ENCODE measurements at regions not wholly inside any gene's neighbourhood (a gene's known extent, or its start where the extent isn't known, plus 50 kb on each side); places are given as distances from the start of the nearest gene placed in this dataset.

- no peak for DNase-seq (ENCODE audit: low spot score)
Observed at GRCh38 chr5:76030343-76030742, 52.8 kb upstream of the SV2C start.

DNA sequence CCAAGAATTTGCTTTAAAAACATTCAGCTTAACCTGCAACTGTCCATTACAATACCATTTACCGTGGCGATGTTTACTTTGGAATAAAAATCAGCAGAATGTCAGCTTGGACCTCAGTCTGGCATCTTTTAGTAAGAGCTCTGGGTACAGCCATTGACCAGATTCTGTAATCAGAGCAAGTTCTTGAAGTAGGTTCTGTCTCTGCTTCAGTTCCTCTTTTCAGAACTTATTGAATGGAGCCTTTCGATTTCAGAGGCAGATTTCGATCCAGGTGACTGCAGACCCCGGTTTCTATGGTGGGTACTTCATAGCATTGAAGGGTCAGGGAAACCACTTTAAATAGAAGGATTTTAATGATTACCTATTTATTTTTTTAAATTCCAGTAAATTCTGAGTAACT is 53.4 kb upstream of the SV2C start:
- DNase-seq (ENCODE audit: low spot score), result no peak

- no peak for DNase-seq (ENCODE audit: low spot score)
Observed at GRCh38 chr5:76025790-76026189, 57.4 kb upstream of the SV2C start.

DNA sequence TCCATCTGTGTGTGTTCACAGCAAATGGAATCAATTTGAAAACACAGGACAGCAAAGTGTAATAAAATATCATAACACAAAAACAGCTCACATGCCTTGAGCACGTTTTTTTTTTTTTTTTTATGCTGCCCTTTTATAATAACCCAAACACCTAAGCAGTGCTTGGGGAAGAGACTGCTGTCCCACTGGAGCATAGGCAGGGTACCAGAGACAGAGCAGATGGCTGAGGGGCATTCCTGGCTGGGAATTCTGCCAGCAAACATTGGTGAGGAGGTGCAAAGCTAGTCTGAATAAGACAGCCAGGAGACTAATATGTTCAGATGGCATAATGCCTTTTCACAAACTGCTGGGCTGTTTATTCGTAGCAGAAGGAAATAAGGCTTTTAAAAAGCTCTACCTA is 58.1 kb upstream of the SV2C start:
- peak; percentile 66 for DNase-seq (ENCODE audit: low spot score)

DNA sequence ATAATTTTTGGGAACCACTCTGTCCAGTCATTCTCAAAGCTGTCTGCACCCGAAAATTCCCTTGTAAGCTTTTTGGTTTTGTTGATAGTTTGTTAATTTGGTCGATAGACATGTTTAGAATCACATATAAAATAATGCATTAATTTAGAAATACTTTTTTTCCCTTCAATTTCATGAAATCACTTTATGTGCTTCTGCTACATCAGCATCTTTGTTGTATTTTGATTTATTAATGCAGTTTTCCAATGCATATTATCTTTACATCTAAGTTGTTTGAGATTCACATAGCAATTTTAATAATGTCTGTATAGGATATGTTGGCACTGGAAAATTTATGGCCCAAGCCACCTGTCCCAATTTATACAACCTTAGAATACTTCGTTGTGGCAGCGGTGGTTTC is 60.6 kb upstream of the SV2C start:
- DNase-seq (ENCODE audit: low spot score), result no peak

- DNase-seq (ENCODE audit: low spot score), result peak; percentile 50
Observed at GRCh38 chr5:76021936-76022584, 61.1 kb upstream of the SV2C start.

DNA sequence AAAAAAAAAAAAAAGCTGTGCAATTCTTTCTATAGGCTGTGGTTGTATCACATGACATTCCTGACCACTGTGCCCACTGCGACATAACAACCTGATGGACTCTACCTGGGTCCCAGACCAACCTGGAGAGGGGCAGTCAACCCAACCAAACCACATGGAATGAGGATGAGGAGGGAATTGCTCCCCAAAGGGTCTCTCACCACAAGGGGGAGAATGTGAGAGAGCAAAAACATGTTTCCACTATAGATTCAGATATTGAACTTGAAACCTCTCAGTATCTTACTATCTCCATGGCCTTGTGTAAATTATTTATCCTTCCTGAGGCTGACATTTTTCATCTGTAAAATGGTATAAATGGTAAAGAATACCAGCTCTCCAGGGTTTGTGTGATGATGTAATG is 66.9 kb upstream of the SV2C start:
- no peak for DNase-seq (ENCODE audit: low spot score)

DNA sequence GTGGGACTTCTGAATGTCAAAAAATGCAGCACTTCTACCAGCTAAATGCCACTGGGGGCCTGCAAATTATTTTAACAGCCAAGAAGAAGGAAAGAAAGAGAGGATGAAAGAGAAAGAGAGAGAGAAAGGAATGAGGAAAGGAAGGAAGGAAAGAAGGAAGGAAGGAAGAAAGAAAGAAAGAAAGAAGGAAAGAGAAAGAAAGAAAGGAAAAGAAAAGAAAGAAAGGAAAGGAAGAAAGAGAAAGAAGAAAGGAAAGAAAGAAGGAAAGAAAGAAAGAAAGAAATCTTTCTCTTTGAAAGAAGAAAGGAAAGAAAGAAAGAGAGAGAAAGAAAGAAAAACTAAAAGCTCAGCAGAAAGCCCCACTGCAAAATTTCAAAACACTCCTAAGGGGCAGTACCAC is 69.2 kb upstream of the SV2C start:
- no peak for DNase-seq (ENCODE audit: low spot score)

- DNase-seq (ENCODE audit: low spot score), result no peak
Observed at GRCh38 chr5:76007904-76008303, 75.3 kb upstream of the SV2C start.

DNA sequence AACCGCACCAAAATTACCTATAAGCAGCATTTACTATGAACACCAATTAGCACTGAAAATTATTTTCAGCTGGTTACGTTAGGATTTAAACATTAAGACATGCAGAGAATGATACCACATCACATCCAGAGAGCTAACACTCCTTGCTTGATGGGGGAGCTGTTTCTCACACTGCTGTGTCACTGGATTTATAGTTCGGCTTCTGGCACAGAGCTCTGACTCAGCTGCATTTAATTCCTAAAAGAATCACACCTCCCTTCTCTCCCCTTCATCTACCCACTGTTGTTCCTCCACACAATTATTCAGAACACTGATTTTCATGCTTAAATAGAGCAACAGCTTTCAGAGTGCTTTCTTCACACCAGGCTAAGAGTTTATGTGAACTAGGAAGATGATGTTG is 82.6 kb upstream of the SV2C start:
- no peak for DNase-seq (ENCODE audit: low spot score)

GRCh38 chr5:75993643-75994520 is 89.3 kb upstream of the SV2C start:
- no peak for DNase-seq (ENCODE audit: low spot score)

DNA sequence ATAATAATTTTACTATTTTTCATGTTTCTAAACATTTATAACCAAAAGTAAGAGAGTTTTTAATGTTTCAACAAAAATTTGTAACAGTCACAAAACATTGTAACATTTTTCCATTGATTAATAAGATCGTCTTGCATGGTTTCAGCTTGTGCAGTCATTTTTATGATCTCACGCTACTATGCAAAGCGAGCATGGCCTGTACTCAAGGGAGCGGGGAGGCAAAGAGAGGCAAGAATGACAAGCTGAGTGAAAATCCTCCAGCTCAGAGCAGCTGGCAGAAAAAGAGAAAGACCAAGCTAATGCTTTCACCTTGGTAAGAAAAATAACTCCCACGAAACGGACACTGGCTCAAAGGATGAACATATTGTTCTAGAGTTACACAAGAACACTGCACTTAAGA is 90.0 kb upstream of the SV2C start:
- DNase-seq (ENCODE audit: low spot score), result no peak

DNA sequence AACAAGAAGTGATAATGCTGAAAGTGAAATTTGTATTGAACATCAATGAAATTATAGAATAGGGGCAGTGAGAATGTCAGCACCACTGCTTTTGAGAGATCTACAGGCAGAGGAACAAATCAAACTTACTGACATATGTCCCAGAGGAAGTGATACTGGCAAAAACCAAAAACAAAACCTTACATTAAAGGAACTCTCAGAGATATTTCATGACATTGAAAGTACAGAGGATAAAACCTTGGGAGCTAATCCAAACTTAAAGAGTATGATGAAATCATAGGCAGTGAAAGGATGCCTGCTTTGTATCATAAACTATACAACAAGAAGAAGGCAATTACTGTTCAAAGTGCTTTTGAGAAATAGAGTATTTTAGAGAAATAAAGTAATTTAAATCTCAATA is 90.4 kb upstream of the SV2C start:
- no peak for DNase-seq (ENCODE audit: low spot score)

DNA sequence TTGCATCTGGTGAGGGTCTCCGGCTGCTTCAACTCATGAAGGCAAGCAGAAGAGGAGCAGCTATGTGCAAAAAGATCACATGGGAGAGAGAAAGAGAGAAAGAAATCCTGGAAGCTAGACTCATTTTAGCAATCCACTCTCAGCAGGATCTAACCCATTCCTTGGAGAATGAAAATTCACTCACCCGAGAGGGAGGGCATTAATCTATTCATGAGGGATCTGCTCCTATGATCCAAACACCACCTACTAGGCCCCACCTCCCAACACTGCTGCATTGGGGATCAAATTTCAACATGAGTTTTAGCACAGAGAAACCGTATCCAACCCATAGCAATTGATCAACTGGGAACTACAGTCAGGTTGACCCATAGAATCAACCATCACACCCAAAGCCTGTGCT is 98.1 kb upstream of the SV2C start:
- no peak for DNase-seq (ENCODE audit: low spot score)

DNA sequence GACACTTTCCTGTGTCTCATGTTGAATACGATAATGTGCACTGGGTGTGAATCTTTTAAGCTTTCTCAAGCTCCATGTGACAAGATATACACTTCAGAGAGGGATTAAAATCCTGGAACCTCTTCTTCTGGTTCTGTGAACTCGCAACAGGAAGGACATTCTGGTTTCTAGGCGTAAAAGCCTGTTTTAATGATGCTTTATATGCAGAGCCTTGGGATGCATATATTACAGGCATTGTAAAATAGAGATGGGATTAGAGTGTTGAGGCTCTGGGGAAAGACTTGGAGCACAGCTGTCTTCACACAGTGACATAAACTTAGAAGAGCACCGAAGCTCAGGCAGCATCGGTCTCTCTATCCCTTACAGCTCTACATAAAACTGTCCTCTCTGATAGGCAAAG is 107.7 kb upstream of the SV2C start:
- DNase-seq (ENCODE audit: low spot score), result no peak

GRCh38 chr5:75965292-75965691 is 117.9 kb upstream of the SV2C start:
- no peak for DNase-seq (ENCODE audit: low spot score)

DNA sequence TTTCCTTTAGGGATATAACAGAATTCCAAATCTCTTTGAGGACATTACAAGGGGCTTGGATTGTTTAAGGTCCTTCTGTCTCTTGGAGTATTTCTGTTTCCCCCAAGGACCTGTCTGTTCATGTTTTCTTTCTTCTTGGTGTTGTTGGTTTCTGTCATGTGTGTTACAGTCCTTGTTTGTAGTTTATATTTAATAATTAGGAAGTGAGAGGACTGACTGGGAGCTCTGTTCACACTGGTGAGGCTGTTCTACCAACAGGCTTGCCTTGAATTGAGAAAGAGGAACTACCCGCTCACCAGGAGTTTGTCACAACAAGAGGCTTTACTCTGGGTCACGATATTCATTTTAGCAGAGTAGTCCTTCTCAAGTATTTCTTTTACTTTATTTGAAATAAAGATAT is 119.2 kb upstream of the SV2C start:
- DNase-seq (ENCODE audit: low spot score), result no peak

DNA sequence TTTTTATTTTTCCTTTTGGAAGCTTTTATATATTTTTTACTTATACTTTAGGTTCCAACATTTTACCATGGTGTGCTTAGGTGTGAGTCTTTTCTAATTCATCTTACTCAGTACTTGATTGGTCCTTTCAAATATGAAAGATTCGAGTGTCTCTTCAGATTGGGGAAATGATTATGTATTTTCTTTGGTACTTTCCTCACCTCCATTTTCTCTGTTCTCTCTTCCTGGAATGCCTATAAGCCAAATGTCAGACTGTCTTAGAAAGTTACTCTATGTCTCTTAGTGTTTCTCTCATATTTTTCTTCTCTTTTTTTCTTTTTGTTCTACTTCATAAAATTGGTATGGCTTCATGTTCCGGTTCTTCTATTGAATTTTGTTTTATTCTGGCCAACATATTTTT is 119.6 kb upstream of the SV2C start:
- DNase-seq (ENCODE audit: low spot score), result no peak

- no peak for DNase-seq (ENCODE audit: low spot score)
Observed at GRCh38 chr5:75961818-75962217, 121.4 kb upstream of the SV2C start.

DNA sequence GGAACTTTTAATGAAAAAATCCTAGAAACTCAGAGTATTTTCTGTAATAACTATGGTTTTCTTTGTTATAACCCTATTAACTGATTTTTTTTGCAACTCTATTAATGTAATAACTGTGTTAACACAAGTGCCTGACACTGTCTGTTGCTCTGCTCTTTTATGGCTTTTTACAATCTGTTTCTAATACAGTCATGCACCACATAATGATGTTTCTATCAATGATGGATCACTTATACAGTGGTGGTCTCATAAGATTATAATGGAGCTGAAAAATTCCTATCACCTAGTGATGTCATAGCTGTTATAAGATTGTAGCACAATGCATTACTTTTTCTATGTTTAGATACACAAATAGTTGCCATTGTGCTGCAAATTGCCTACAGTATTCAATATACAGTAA is 123.1 kb upstream of the SV2C start:
- DNase-seq (ENCODE audit: low spot score), result no peak

DNA sequence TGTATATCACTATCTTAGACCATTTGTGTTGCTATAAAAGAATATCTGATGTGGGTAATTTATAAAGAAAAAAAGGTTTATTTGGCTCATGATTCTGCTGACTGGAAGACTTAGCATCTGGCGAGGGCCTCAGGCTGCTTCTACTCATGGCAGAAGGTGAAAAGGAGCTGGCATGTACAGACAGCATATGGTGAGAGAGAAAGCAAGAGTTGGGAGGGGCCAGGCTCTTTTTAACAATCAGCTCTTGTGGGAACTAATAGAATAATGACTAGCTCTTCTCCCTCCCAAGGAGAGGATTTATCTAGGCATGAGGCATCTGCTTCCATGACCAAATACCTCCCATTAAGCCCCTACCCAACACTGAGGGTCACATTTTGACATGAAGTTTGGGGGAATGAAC is 130.2 kb upstream of the SV2C start:
- DNase-seq (ENCODE audit: low spot score), result no peak

DNA sequence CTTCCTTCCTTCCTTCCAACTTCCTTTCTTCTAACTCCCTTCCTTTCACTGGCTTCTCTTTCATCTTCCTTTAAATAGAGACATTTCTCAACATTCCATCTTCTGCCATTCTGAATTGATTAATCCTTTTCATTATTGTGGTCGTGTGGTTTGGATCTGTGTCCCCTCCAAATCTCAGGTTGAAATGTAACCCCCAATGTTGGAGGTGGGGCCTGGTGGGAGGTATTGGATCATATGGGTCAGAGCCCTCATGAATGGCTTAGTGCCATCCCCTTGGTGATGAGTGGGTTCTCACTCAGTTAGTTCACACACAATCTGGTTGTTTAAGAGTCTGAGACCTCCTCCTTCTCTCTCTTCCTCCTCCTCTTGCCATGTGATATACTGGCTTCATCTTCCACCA is 130.9 kb upstream of the SV2C start:
- DNase-seq (ENCODE audit: low spot score), result no peak

GRCh38 chr5:75951716-75952115 is 131.5 kb upstream of the SV2C start:
- no peak for DNase-seq (ENCODE audit: low spot score)

DNA sequence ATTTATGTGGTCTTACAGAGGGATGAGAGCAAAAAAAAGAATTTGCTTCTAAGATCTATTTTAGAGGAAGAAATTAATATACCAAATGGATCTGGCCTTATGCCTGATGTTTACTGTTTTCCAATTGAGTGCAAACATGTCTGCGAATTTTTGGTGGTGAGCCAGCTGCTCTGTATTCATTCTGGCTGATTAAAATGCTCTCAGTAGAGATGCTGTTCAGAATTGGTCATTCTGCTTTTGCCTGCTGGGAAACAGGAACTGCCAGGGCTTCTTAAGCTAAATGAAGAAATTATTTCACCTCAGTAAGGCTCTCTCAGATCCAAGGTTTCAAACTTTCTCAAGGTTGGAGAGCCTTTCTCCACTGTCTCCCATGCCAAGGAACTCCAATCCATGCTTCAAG is 132.0 kb upstream of the SV2C start:
- no peak for DNase-seq (ENCODE audit: low spot score)
